Endothelial cell of umbilical vein (primary cell): ENCODE measurements at regions not wholly inside any gene's neighbourhood (a gene's known extent, or its start where the extent isn't known, plus 50 kb on each side); places are given as distances from the start of the nearest gene placed in this dataset.
A peak's percentile ranks its signal among the peaks of the same experiment; 100 is the strongest.

Source experiments
- BruUV-seq: library from RNA; stranded (reverse); fragments of 400-500 nt; replicated peaks from 2 replicates; lab custom pipeline; 2021; lab: Mats Ljungman, UMichigan
- CTCF ChIA-PET: fragments of 300-600, 350-600 bp; sonication (Branson Sonifier 250); formaldehyde crosslinking; loops from one replicate; lab custom pipeline; 2021; ENCODE audit warnings: antibody characterized with exemption, inconsistent platforms; lab: Charles Lee
- POLR2A ChIA-PET: fragments of 300-600, 350-600 bp; sonication (Branson Sonifier 250); formaldehyde crosslinking; loops from one replicate; lab custom pipeline; 2021; ENCODE audit warnings: antibody characterized with exemption, inconsistent platforms; lab: Charles Lee
- DNase-seq: peaks from one replicate; pipeline ENCODE4 v3.0.0-alpha.2; 2011; ENCODE audit warnings: low read depth, low spot score
- FAIRE-seq: peaks from 2 replicates; lab custom pipeline; 2011; peaks lifted over from hg19 to GRCh38; lab: Jason Lieb, UNC
- H2AFZ ChIP-seq: 2 replicates; pipeline ENCODE4 v1.6.0; 2012; ENCODE audit warnings: low read depth, low read length, control low read depth, inconsistent platforms
- H3K27ac ChIP-seq: 2 replicates; pipeline ENCODE4 v1.5.1; 2011; ENCODE audit warnings: low read depth, mild to moderate bottlenecking, control low read depth, low read length, moderate library complexity; ENCODE audit not compliant: insufficient read depth
- H3K27me3 ChIP-seq, 2 experiments: 2 replicates each; pipeline versions ENCODE4 v1.6.0 to v1.6.1; 2011; ENCODE audit warnings: low read length in 2 of 2, mixed read lengths in 1 of 2; ENCODE audit not compliant: control insufficient read depth in 2 of 2, insufficient read depth in 2 of 2
- H3K36me3 ChIP-seq, 2 experiments: 2 replicates in 1 of 2; 3 replicates in 1 of 2; pipeline ENCODE4 v1.5.1; 2011; ENCODE audit warnings: low read length in 2 of 2, mild to moderate bottlenecking in 1 of 2, moderate library complexity in 1 of 2; ENCODE audit not compliant: control insufficient read depth in 2 of 2, insufficient read depth in 2 of 2; ENCODE audit errors: extremely low read depth in 1 of 2
- H3K4me1 ChIP-seq: 3 replicates; pipeline ENCODE4 v1.5.1; 2011; ENCODE audit warnings: mild to moderate bottlenecking, low read length; ENCODE audit not compliant: control insufficient read depth, insufficient read depth; ENCODE audit errors: extremely low read depth
- H3K4me2 ChIP-seq: 2 replicates; pipeline ENCODE4 v1.6.1; 2011; ENCODE audit warnings: low read length, control low read depth, mixed read lengths; ENCODE audit not compliant: insufficient read depth
- H3K4me3 ChIP-seq, 3 experiments: fragments of 200-600 bp in 1 of 3; sonication (generic), shearing (Covaris generic) in 1 of 3; replicated peaks in 1 of 3; 2 replicates each; pipeline ENCODE4 v1.5.1; 2011 to 2016; ENCODE audit warnings: control low read depth in 3 of 3, low read length in 3 of 3, mild to moderate bottlenecking in 2 of 3, inconsistent platforms in 1 of 3, low read depth in 1 of 3, moderate library complexity in 1 of 3; ENCODE audit not compliant: insufficient read depth in 1 of 3
- H3K79me2 ChIP-seq: 2 replicates; pipeline ENCODE4 v1.6.0; 2012; ENCODE audit warnings: low read length, inconsistent platforms; ENCODE audit not compliant: control insufficient read depth, insufficient read depth
- H3K9ac ChIP-seq: replicated peaks from 2 replicates; pipeline ENCODE3; 2011; ENCODE audit warnings: low read length, control low read depth; ENCODE audit not compliant: insufficient read depth; ENCODE audit errors: extremely low read depth
- H3K9me1 ChIP-seq: replicated peaks from 3 replicates; pipeline ENCODE4 v1.6.0; 2011; ENCODE audit warnings: mild to moderate bottlenecking, low read length; ENCODE audit not compliant: control insufficient read depth, insufficient read depth; ENCODE audit errors: extremely low read depth
- H3K9me3 ChIP-seq: replicated peaks from 2 replicates; pipeline ENCODE4 v1.5.1; 2012; ENCODE audit warnings: low read length, inconsistent platforms; ENCODE audit not compliant: control insufficient read depth, insufficient read depth
- H4K20me1 ChIP-seq: replicated peaks from 2 replicates; pipeline ENCODE3; 2011; ENCODE audit warnings: mild to moderate bottlenecking, low read length; ENCODE audit not compliant: control insufficient read depth, insufficient read depth; ENCODE audit errors: extremely low read depth
- EZH2 ChIP-seq: IDR thresholded peaks from 2 replicates; pipeline ENCODE4 v1.6.1; 2012; ENCODE audit warnings: borderline replicate concordance, low read depth, mild to moderate bottlenecking, moderate library complexity, low read length, inconsistent platforms; ENCODE audit not compliant: severe bottlenecking
- GATA2 ChIP-seq: IDR thresholded peaks from 2 replicates; pipeline ENCODE4 v1.7.0; 2011; ENCODE audit warnings: low read depth, mild to moderate bottlenecking, moderate library complexity, mixed read lengths, low read length; ENCODE audit not compliant: insufficient read length, insufficient read depth
- POLR2AphosphoS5 ChIP-seq: IDR thresholded peaks from 2 replicates; pipeline ENCODE4 v1.6.1; 2012; ENCODE audit warnings: low read depth, mild to moderate bottlenecking, control low read depth, low read length, moderate library complexity; ENCODE audit not compliant: insufficient read depth
- dilution Hi-C: fragments of 300-500 bp; cut with MboI; formaldehyde crosslinking; loops from one replicate; pipeline ENCODE4 v1.15.0; 2019; ENCODE audit warnings: low sequenced_read_pairs; ENCODE audit not compliant: extremely low pct_ligation_motif_present
- intact Hi-C: fragments of 100-400 bp; cut with micrococcal nuclease; formaldehyde crosslinking; loops from one replicate; pipeline ENCODE4 v1.10.0; 2022
- TF ChIP-seq, protein P1 (sequence below): IDR thresholded peaks from 2 replicates; pipeline ENCODE4 v1.6.1; 2011; ENCODE audit not compliant: insufficient read depth, insufficient read length

DNA sequence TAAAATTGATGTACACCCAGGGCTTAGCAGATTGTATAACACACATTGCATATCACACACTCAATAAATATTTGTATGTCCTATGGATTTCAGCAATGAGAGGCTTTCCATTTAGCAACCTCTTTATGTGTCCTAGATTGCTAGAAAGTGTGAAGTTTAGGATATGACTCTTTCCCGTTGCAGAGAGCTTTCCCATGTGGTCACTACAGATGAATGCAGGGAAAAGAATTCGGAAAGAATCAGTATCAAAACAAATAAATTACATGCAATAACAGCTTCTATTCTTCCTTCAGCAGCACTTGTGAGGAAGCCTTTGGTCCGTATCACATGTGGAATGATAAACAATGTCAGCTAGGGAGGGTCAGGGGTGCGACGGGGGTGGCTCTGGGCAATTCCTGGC is 870.1 kb downstream of the C6orf118 start:
- Histone ChIP-seq H3K4me3 (no peak overlapping the region), H3K9me1 (no peaks in the 10 kb centered on the region), H3K79me2 (no peaks in the 10 kb centered on the region), H4K20me1 (no peaks in the 10 kb centered on the region), H2AFZ (no peak overlapping the region), H3K9ac (no peak overlapping the region), H3K27me3 (no peaks in the 10 kb centered on the region), H3K4me1 (no peaks in the 10 kb centered on the region), H3K9me3 (no peaks in the 10 kb centered on the region), H3K36me3 (no peaks in the 10 kb centered on the region), H3K27ac (no peak overlapping the region), H3K4me2 (no peak overlapping the region)
- DNase-seq (peak; percentile 53), FAIRE-seq (no peak)
- intact Hi-C loops: no loop called here
- dilution Hi-C loops: no loop called here
- TF ChIP-seq GATA2 (peak; percentile 24), POLR2AphosphoS5 (no peak)
- CTCF ChIA-PET: interaction anchor here (1.6 kb wide), 1 partner anchor 20 kb away, joined by 5 read pairs; no protein-coding TSS in a partner anchor
- no TSS peak for BruUV-seq
- POLR2A ChIA-PET: no interaction called here

DNA sequence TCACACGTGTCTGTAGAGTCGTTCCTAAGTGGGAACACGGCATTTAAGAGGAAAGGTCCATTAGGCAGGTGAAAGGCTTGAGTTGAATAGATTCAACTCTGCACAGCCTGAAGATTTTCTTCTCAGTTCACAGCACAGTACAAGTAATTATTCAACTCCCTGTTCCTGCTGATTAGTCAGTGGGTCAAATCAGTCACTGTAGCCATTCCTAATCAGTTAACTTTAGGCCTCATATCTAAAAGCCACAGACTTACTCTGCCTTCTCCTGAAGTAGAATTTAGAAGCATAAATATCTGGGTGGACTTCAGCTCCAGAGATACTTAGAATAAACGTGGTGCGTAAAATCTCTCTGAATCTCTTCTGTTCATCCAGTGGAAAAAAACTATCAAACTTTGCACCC is 872.4 kb downstream of the C6orf118 start:
- Histone ChIP-seq H3K36me3 (no peaks in the 10 kb centered on the region), H3K9me3 (no peaks in the 10 kb centered on the region), H4K20me1 (no peaks in the 10 kb centered on the region), H3K4me3 (no peak overlapping the region), H3K27ac (no peak overlapping the region), H3K27me3 (no peaks in the 10 kb centered on the region), H3K79me2 (no peaks in the 10 kb centered on the region), H3K9me1 (no peaks in the 10 kb centered on the region), H3K4me2 (no peak overlapping the region), H2AFZ (no peak overlapping the region), H3K9ac (no peak overlapping the region), H3K4me1 (no peaks in the 10 kb centered on the region)
- intact Hi-C loops: no loop called here
- ChIA-PET POLR2A (no interaction called here), CTCF (interaction anchor here (0.9 kb wide), 1 partner anchor 20 kb away, joined by 3 read pairs; no protein-coding TSS in a partner anchor)
- no TSS peak for BruUV-seq
- no peak for FAIRE-seq
- DNase-seq: no peak
- dilution Hi-C loops: no loop called here
- TF ChIP-seq, protein P1, sequence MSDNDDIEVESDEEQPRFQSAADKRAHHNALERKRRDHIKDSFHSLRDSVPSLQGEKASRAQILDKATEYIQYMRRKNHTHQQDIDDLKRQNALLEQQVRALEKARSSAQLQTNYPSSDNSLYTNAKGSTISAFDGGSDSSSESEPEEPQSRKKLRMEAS: no peak
- no peak for TF ChIP-seq EZH2
